ENCODE measurements at regions not wholly inside any gene's neighbourhood (a gene's known extent, or its start where the extent isn't known, plus 50 kb on each side); places are given as distances from the start of the nearest gene placed in this dataset.

GRCh38 chr2:80969900-80970299 is 665.3 kb upstream of the LRRTM1 start:
- no peak for TF ChIP-seq POLR2A (IDR thresholded peaks at IDR 0.05; ENCODE audit: low read depth, low read length)
- no peak for TF ChIP-seq CTCF (IDR thresholded peaks at IDR 0.05 in 2 of 3, conservative IDR thresholded peaks at IDR 0.05 in 1 of 3; ENCODE audit: control insufficient read depth in 2 of 3, extremely low read depth in 1 of 3, insufficient read depth in 1 of 3, low read depth in 3 of 3, low read length in 3 of 3)
- no peak for TF ChIP-seq SMC3 (IDR thresholded peaks at IDR 0.05; ENCODE audit: borderline replicate concordance, low read length)
- TF ChIP-seq SPI1 (IDR thresholded peaks at IDR 0.05; ENCODE audit: borderline replicate concordance, insufficient read depth, low read depth, low read length), result no peak
- TF ChIP-seq MYC (IDR thresholded peaks at IDR 0.05; ENCODE audit: insufficient read depth, insufficient read length, insufficient replicate concordance, low read length, severe bottlenecking), result no peak
